ENCODE measurements at regions not wholly inside any gene's neighbourhood (a gene's known extent, or its start where the extent isn't known, plus 50 kb on each side); places are given as distances from the start of the nearest gene placed in this dataset.

DNA sequence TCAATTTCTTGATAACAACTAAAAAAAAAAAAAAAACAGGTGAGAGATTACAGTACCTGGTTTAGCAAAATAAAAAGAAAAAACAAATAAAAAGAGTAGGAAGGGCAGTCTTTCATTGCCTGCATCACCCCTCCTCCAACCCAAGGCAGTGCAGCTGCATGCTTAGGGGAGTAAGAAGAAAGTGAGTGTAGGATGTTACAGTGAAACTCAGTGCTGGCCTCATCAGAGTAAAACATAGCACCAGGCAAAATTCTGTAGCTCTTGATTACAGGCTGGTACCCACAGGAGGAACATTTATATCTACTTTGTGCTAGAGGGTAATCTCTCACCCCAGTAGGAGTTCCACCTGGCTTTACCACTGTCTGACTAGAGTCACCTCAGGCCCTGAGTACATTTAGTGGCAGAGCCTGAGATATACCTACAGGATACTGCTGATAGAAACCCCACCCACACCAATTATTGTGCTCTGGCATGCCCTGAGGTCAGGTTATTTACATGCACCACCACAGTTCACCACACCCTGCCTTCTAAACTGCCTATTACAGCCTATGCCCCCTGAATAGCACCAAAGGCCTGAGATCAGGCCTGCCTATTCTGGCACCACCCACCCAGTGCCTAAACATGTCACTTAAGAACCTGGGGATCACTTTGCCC, 241.6 kb downstream of the PAPSS1 start:
- Histone ChIP-seq H3K4me3 (ENCODE audit: low read depth, low read length) (no peak overlapping the region), H3K9me3 (peaks cover 4% of the 10 kb centered on the region)
- DNase-seq, result no peak

GRCh38 chr4:107473126-107473525, 246.9 kb downstream of the PAPSS1 start:
- TF ChIP-seq CTCF (IDR thresholded peaks at IDR 0.05; ENCODE audit: low read depth, low read length), result no peak
- peaks cover 27% of the 10 kb centered on the region for H3K4me1 ChIP-seq
- no peaks in the 10 kb centered on the region; the same call in 1 of the 2 replicates for H3K9me3 ChIP-seq
- no peaks in the 10 kb centered on the region for H3K27me3 ChIP-seq
- no peak overlapping the region for H3K4me3 ChIP-seq (ENCODE audit: low read depth, low read length)
- DNase-seq, result no peak
- H3K36me3 ChIP-seq, result no peaks in the 10 kb centered on the region

More for the DNA sequence above, 241.6 kb downstream of the PAPSS1 start:
- no peak for TF ChIP-seq CTCF (IDR thresholded peaks at IDR 0.05; ENCODE audit: low read depth, low read length)
- H3K4me1 ChIP-seq, result peaks cover 8% of the 10 kb centered on the region
- H3K27me3 ChIP-seq, result no peaks in the 10 kb centered on the region
- H3K36me3 ChIP-seq, result no peaks in the 10 kb centered on the region

DNA sequence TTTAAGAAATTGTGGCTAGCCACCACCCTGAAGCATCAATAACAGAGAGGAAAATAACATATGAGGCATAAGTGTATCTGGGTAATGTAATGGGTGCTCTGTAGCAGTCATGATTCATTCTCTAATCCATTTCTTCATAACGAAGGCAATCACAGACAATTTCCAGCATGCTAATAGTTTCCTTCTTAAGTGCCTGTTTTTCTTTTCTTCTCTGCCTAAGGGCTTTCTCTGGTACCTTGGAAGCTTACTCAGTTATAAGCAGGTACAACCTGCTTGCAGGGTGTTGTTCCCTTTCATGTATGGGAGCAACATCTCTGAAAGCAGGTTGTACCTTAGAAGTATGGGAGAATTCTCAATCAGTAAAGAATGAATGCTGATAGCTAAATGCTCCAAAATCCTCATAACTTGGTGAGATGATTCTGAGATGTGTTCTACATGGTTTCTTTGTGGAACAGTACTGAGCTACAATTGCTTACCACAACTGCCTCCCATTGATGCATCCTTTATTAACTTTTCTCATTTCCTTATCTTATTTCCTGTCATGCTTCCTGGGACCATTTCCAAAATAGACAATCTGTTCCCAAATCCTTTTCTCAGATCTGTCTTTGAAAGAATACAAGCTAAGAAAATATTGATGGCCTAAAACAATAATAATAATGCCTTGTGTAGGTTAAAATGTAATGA, 247.6 kb downstream of the PAPSS1 start:
- H3K9me3 ChIP-seq, result no peaks in the 10 kb centered on the region; the same call in 1 of the 2 replicates
- H3K36me3 ChIP-seq, result no peaks in the 10 kb centered on the region
- no peaks in the 10 kb centered on the region for H3K27me3 ChIP-seq
- TF ChIP-seq CTCF (IDR thresholded peaks at IDR 0.05; ENCODE audit: low read depth, low read length), result no peak
- DNase-seq, result no peak
- peaks cover 27% of the 10 kb centered on the region for H3K4me1 ChIP-seq
- no peak overlapping the region for H3K4me3 ChIP-seq (ENCODE audit: low read depth, low read length)

DNA sequence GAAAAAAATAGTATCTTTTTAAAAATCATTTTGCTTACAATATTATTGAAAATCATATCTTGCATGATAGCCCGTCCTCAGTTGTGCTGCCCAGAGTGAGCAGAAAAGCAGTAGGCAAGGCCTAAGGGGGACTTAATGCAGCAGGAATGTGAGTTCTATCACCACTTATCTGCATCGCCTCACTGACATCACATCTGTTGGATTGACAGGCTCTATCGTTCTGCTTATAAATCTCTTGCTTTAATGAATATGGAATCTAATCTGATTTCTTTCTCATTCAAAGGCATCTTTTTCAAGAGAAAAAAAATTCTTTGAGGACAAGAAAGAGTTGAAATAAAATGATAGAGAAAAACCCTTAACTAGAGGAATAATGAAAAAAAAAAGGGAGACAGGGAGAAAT, 249.9 kb downstream of the PAPSS1 start:
- Histone ChIP-seq H3K36me3 (no peaks in the 10 kb centered on the region), H3K27me3 (no peaks in the 10 kb centered on the region), H3K4me3 (ENCODE audit: low read depth, low read length) (no peak overlapping the region), H3K4me1 (peaks cover 31% of the 10 kb centered on the region), H3K9me3 (no peaks in the 10 kb centered on the region; the same call in 1 of the 2 replicates)
- TF ChIP-seq CTCF (IDR thresholded peaks at IDR 0.05; ENCODE audit: low read depth, low read length), result no peak
- no peak for DNase-seq

DNA sequence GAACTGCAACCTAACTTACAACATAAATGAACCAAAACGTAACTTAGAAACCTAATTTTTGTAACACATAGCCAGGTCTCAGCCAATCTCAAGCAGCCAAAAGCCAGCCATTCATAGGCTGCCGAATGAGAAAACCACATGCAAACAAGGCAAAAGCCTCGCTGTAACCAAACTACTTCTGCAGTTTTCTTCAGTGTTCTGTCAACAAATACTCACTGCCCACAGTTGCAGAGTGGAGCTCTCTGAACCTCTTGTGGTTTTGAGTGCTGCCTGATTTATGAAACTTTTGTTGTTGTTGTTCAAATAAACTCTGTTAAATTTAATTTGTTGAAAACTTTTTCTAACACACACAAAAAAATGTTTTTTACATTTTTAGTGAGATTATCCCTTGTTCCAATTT, 251.2 kb downstream of the PAPSS1 start:
- Histone ChIP-seq H3K4me1 (peaks cover 25% of the 10 kb centered on the region), H3K4me3 (ENCODE audit: low read depth, low read length) (no peak overlapping the region), H3K36me3 (no peaks in the 10 kb centered on the region), H3K9me3 (no peaks in the 10 kb centered on the region), H3K27me3 (no peaks in the 10 kb centered on the region)
- TF ChIP-seq CTCF (IDR thresholded peaks at IDR 0.05; ENCODE audit: low read depth, low read length), result no peak
- no peak for DNase-seq

DNA sequence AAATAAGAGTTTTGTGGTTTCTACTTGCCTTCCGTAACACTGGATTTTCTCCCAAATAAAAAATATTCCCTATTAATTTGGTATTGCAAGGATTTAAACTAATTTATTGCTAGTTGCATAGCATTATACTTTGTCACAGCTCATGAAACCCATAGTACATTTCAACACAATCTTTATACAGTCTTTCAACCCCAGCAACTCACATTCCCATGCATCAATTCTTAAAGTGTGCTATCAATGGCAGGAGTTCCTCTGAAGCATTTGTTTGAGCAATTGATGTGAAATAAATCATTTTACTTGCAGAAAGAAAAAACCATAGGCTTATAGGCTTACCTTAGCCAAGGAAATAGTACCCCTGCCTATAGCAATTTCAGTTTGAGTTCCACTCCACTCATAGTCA, 251.9 kb downstream of the PAPSS1 start:
- H3K9me3 ChIP-seq, result no peaks in the 10 kb centered on the region
- TF ChIP-seq CTCF (IDR thresholded peaks at IDR 0.05; ENCODE audit: low read depth, low read length), result no peak
- H3K4me3 ChIP-seq (ENCODE audit: low read depth, low read length), result no peak overlapping the region
- no peaks in the 10 kb centered on the region for H3K27me3 ChIP-seq
- H3K4me1 ChIP-seq, result peaks cover 23% of the 10 kb centered on the region
- no peak for DNase-seq
- no peaks in the 10 kb centered on the region for H3K36me3 ChIP-seq

Data from BE2C (cell line).